ENCODE measurements at regions not wholly inside any gene's neighbourhood (a gene's known extent, or its start where the extent isn't known, plus 50 kb on each side); places are given as distances from the start of the nearest gene placed in this dataset.

- 51 to 68% methylated on average over 4 to 7 of the region's 7 CpGs for WGBS, 2 donors (ENCODE audit: low coverage in 1 of 2)
- TF ChIP-seq CTCF (IDR thresholded peaks at IDR 0.05) (no peak), POLR2AphosphoS5 (IDR thresholded peaks at IDR 0.05) (no peak), POLR2A (IDR thresholded peaks at IDR 0.05) (no peak), EP300 (IDR thresholded peaks at IDR 0.05; ENCODE audit: low read depth) (no peak)
- Histone ChIP-seq H3K27me3 (peaks cover 3% of the 10 kb centered on the region), H3K4me3 (no peak overlapping the region), H3K36me3 (no peaks in the 10 kb centered on the region), H3K27ac (no peak overlapping the region), H3K9me3 (no peaks in the 10 kb centered on the region), H3K4me1 (no peaks in the 10 kb centered on the region)
- in situ Hi-C loops (cut with MboI; ENCODE audit: low pct_ligation_motif_present in 1 of 4, low pct_unique_long_range_greater_than_20kb in 1 of 4, low sequenced_read_pairs in 3 of 4) (no loop called here), intact Hi-C loops (cut with DNase I; ENCODE audit: low total_unique reads) (no loop called here)
- no peak for DNase-seq
These were observed 96.2 kb upstream of the SYT13 start for GRCh38 chr11:45382133-45382878.

- H3K36me3 ChIP-seq: no peaks in the 10 kb centered on the region
- 91% methylated on average over 6 of the region's 6 CpGs; no CpG with 5 or more reads in 1 of the 2 donors for WGBS, 2 donors (ENCODE audit: low coverage in 1 of 2)
- H3K4me1 ChIP-seq: no peaks in the 10 kb centered on the region
- H3K27ac ChIP-seq: no peak overlapping the region
- H3K27me3 ChIP-seq: peaks cover 3% of the 10 kb centered on the region
- in situ Hi-C loops (cut with MboI; ENCODE audit: low pct_ligation_motif_present in 1 of 4, low pct_unique_long_range_greater_than_20kb in 1 of 4, low sequenced_read_pairs in 3 of 4): no loop called here
- no peak for DNase-seq
- H3K4me3 ChIP-seq: no peak overlapping the region
- TF ChIP-seq POLR2AphosphoS5 (IDR thresholded peaks at IDR 0.05) (no peak), POLR2A (IDR thresholded peaks at IDR 0.05) (no peak), CTCF (IDR thresholded peaks at IDR 0.05) (no peak), EP300 (IDR thresholded peaks at IDR 0.05; ENCODE audit: low read depth) (no peak)
- intact Hi-C loops (cut with DNase I; ENCODE audit: low total_unique reads): loop anchor here (10.0 kb wide), 1 partner anchor 275 kb away; no protein-coding TSS in a partner anchor
- no peaks in the 10 kb centered on the region for H3K9me3 ChIP-seq
These were observed 93.2 kb upstream of the SYT13 start for GRCh38 chr11:45379162-45379863.

- WGBS, 2 donors (ENCODE audit: low coverage in 1 of 2): 90% methylated on average over 6 of the region's 6 CpGs; no CpG with 5 or more reads in 1 of the 2 donors
- intact Hi-C loops (cut with DNase I; ENCODE audit: low total_unique reads) (loop anchor here (10.0 kb wide), 1 partner anchor 276 kb away; no protein-coding TSS in a partner anchor), in situ Hi-C loops (cut with MboI; ENCODE audit: low pct_ligation_motif_present in 1 of 4, low pct_unique_long_range_greater_than_20kb in 1 of 4, low sequenced_read_pairs in 3 of 4) (no loop called here)
- peaks cover 3% of the 10 kb centered on the region for H3K27me3 ChIP-seq
- H3K36me3 ChIP-seq: no peaks in the 10 kb centered on the region
- no peaks in the 10 kb centered on the region for H3K9me3 ChIP-seq
- no peak overlapping the region for H3K4me3 ChIP-seq
- no peak overlapping the region for H3K27ac ChIP-seq
- no peaks in the 10 kb centered on the region for H3K4me1 ChIP-seq
- no peak for DNase-seq
- TF ChIP-seq POLR2AphosphoS5 (IDR thresholded peaks at IDR 0.05) (no peak), POLR2A (IDR thresholded peaks at IDR 0.05) (no peak), EP300 (IDR thresholded peaks at IDR 0.05; ENCODE audit: low read depth) (no peak), CTCF (IDR thresholded peaks at IDR 0.05) (no peak)
These were observed 92.4 kb upstream of the SYT13 start for GRCh38 chr11:45378516-45378915.

- Histone ChIP-seq H3K27me3 (peaks cover 15% of the 10 kb centered on the region), H3K4me3 (no peak overlapping the region), H3K9me3 (no peaks in the 10 kb centered on the region), H3K36me3 (no peaks in the 10 kb centered on the region), H3K4me1 (peaks cover 0 to 7% (median 0%) of the 10 kb centered on the region in 4 donors), H3K27ac (no peak overlapping the region)
- TF ChIP-seq EP300 (IDR thresholded peaks at IDR 0.05; ENCODE audit: low read depth) (no peak), POLR2A (IDR thresholded peaks at IDR 0.05) (no peak), POLR2AphosphoS5 (IDR thresholded peaks at IDR 0.05) (no peak), CTCF (IDR thresholded peaks at IDR 0.05) (no peak)
- 51 to 60% methylated on average over 4 to 5 of the region's 5 CpGs for WGBS, 2 donors (ENCODE audit: low coverage in 1 of 2)
- intact Hi-C loops (cut with DNase I; ENCODE audit: low total_unique reads) (loop anchor here (10.0 kb wide), 1 partner anchor 280 kb away; no protein-coding TSS in a partner anchor), in situ Hi-C loops (cut with MboI; ENCODE audit: low pct_ligation_motif_present in 1 of 4, low pct_unique_long_range_greater_than_20kb in 1 of 4, low sequenced_read_pairs in 3 of 4) (loop anchor here (25.0 kb wide), 2 partner anchors 288 to 388 kb away; partner anchors contain the start of gene CHST1 (in 2 of the 4))
- no peak for DNase-seq
These were observed 88.5 kb upstream of the SYT13 start for GRCh38 chr11:45374653-45375059.
